ENCODE measurements at regions not wholly inside any gene's neighbourhood (a gene's known extent, or its start where the extent isn't known, plus 50 kb on each side); places are given as distances from the start of the nearest gene placed in this dataset.

DNA sequence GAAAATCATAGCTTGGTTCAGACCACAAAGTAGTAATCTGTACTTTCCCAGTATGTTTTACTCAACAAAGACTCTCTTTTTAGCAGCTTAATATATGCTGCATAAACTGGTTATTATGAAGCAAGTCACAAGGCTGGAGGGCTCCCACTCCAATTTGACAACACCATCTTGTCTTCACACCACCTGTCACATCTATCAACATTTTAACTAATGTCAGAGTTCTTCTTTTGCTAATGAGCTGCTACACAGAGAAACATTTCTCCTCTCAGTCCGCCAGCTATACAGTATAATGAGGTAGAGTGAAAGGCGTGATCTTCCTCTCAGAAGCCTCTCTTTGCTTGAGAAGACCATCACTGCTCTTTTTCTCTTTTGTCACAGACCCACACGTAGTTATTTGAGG lies 230.1 kb downstream of the BARHL2 start:
- Histone ChIP-seq H3K18ac (ENCODE audit: insufficient read length, low read depth, low read length) (no peak overlapping the region), H2BK12ac (ENCODE audit: insufficient read length, low read depth, low read length) (no peak overlapping the region), H2BK5ac (ENCODE audit: insufficient read length, low read length) (no peak overlapping the region), H3K4ac (ENCODE audit: low read depth, low read length) (no peak overlapping the region), H3K27me3 (ENCODE audit: insufficient read depth, low read length) (no peaks in the 10 kb centered on the region), H3K79me2 (ENCODE audit: insufficient read depth, low read length) (no peaks in the 10 kb centered on the region), H4K91ac (ENCODE audit: insufficient read length, low read depth, low read length) (no peak overlapping the region), H3K9ac (ENCODE audit: extremely low read depth, insufficient read length, low read length) (no peak overlapping the region), H4K20me1 (ENCODE audit: control insufficient read depth, insufficient read depth, insufficient read length) (no peaks in the 10 kb centered on the region), H2BK15ac (ENCODE audit: low read depth, low read length) (no peak overlapping the region), H3K14ac (ENCODE audit: insufficient read depth, low read length) (no peak overlapping the region), H2BK20ac (ENCODE audit: low read depth, low read length, poor library complexity, severe bottlenecking) (no peak overlapping the region), H3K27ac (ENCODE audit: insufficient read length, low read depth, low read length) (no peak overlapping the region), H3K4me2 (ENCODE audit: insufficient read depth, insufficient read length, low read length) (no peak overlapping the region), H3K79me1 (ENCODE audit: insufficient read depth, low read depth, low read length, poor library complexity, severe bottlenecking) (no peaks in the 10 kb centered on the region), H2AK5ac (ENCODE audit: insufficient read length, low read length) (no peak overlapping the region), H4K8ac (replicated peaks; ENCODE audit: insufficient read length, low read depth, low read length) (no peak overlapping the region), H3K4me1 (ENCODE audit: insufficient read depth, low read length) (no peaks in the 10 kb centered on the region), H3K56ac (ENCODE audit: insufficient read length, low read depth, low read length) (no peak overlapping the region), H3T11ph (ENCODE audit: low read length) (no peak overlapping the region), H3K23ac (ENCODE audit: insufficient read length, low read depth, low read length) (no peak overlapping the region), H4K5ac (ENCODE audit: insufficient read length, low read depth, low read length) (no peak overlapping the region), H2AFZ (ENCODE audit: low read length) (no peak overlapping the region), H2BK120ac (ENCODE audit: low read depth, low read length, poor library complexity, severe bottlenecking) (no peak overlapping the region), H3K9me3 (ENCODE audit: control insufficient read depth, low read depth, low read length) (no peaks in the 10 kb centered on the region), H3K23me2 (ENCODE audit: insufficient read length, low read depth, low read length, poor library complexity, severe bottlenecking) (no peaks in the 10 kb centered on the region)
- TF ChIP-seq, protein P1, sequence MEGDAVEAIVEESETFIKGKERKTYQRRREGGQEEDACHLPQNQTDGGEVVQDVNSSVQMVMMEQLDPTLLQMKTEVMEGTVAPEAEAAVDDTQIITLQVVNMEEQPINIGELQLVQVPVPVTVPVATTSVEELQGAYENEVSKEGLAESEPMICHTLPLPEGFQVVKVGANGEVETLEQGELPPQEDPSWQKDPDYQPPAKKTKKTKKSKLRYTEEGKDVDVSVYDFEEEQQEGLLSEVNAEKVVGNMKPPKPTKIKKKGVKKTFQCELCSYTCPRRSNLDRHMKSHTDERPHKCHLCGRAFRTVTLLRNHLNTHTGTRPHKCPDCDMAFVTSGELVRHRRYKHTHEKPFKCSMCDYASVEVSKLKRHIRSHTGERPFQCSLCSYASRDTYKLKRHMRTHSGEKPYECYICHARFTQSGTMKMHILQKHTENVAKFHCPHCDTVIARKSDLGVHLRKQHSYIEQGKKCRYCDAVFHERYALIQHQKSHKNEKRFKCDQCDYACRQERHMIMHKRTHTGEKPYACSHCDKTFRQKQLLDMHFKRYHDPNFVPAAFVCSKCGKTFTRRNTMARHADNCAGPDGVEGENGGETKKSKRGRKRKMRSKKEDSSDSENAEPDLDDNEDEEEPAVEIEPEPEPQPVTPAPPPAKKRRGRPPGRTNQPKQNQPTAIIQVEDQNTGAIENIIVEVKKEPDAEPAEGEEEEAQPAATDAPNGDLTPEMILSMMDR (conservative IDR thresholded peaks at IDR 0.05) = no peak
- Mint-ChIP-seq H3K9me3 (no peaks in the 10 kb centered on the region), H3K27me3 (ENCODE audit: low read depth) (no peaks in the 10 kb centered on the region; the same call in 1 of the 2 replicates), H3K36me3 (ENCODE audit: insufficient read depth in 1 of 3, low read depth in 3 of 3) (no peaks in the 10 kb centered on the region), H3K27ac (no peak overlapping the region), H3K4me1 (peaks cover 7% of the 10 kb centered on the region in 2 experiments), H3K4me3 (no peak overlapping the region)
- no peak for DNase-seq
- no CpG with 5 or more reads among the region's 3 CpGs for WGBS (ENCODE audit: extremely low coverage, insufficient read length, low lambda C conversion rate)
